Panc1 (cell line): ENCODE measurements at regions not wholly inside any gene's neighbourhood (a gene's known extent, or its start where the extent isn't known, plus 50 kb on each side); places are given as distances from the start of the nearest gene placed in this dataset.

ENCODE experiments used
- TF ChIP-seq, protein P1 (sequence below), 2 experiments: IDR thresholded peaks; 2 replicates each; pipeline ENCODE4 v1.6.1; 2011 to 2012; ENCODE audit warnings: low read depth in 2 of 2, control low read depth in 1 of 2, low read length in 1 of 2, mild to moderate bottlenecking in 1 of 2, moderate library complexity in 1 of 2; ENCODE audit not compliant: insufficient read depth in 1 of 2
- TF ChIP-seq, protein P2 (sequence below): fragments of 450-650 bp; IDR thresholded peaks from 2 replicates; pipeline ENCODE4 v1.5.1; 2017; ENCODE audit warnings: mild to moderate bottlenecking

DNA sequence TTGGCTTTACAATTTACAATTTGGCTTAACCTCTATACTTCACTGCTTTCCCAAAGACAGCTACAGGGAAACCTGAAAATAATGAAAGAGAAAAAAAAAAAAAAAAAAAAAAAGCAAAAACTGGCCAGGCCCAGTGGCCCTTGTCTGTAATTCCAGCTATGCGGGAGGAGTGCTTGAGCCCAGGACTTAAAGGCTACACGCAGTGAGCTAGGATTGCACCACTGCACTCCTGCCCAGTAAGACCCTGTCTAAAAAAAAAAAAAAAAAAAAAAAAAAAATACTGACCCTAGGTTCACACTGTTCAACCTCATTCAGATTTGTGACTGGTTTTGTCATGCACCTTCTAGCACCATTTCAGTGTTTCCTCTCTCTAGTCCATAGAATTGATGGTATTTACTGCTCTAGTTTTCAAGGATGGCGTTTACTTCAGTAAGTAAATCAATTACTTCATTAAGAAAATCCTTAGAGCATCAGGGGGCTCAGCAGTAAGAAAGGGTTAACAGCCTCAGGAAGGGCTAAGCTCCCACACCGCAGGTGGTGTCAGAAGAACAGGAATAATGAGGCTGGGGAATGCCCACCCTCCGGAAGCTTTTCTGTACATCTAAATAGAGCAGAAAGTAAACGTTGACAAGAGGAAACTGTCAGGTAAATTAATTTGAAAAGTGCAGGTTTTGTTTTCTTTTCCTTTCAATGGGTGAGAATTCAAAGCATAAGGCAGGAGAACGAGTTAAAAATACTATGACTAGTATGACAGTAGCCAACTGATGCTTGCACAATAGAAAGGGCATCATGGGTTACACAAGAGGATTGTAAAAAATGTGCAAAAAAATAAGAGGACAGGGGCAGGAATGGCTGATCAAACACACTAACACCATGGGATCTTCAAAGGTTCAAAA, 115.0 kb upstream of the MDM1 start:
- TF ChIP-seq, protein P1, sequence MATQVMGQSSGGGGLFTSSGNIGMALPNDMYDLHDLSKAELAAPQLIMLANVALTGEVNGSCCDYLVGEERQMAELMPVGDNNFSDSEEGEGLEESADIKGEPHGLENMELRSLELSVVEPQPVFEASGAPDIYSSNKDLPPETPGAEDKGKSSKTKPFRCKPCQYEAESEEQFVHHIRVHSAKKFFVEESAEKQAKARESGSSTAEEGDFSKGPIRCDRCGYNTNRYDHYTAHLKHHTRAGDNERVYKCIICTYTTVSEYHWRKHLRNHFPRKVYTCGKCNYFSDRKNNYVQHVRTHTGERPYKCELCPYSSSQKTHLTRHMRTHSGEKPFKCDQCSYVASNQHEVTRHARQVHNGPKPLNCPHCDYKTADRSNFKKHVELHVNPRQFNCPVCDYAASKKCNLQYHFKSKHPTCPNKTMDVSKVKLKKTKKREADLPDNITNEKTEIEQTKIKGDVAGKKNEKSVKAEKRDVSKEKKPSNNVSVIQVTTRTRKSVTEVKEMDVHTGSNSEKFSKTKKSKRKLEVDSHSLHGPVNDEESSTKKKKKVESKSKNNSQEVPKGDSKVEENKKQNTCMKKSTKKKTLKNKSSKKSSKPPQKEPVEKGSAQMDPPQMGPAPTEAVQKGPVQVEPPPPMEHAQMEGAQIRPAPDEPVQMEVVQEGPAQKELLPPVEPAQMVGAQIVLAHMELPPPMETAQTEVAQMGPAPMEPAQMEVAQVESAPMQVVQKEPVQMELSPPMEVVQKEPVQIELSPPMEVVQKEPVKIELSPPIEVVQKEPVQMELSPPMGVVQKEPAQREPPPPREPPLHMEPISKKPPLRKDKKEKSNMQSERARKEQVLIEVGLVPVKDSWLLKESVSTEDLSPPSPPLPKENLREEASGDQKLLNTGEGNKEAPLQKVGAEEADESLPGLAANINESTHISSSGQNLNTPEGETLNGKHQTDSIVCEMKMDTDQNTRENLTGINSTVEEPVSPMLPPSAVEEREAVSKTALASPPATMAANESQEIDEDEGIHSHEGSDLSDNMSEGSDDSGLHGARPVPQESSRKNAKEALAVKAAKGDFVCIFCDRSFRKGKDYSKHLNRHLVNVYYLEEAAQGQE (IDR thresholded peaks at IDR 0.05; ENCODE audit: insufficient read depth in 1 of 2, low read depth in 2 of 2, low read length in 1 of 2): no peak
- TF ChIP-seq, protein P2, sequence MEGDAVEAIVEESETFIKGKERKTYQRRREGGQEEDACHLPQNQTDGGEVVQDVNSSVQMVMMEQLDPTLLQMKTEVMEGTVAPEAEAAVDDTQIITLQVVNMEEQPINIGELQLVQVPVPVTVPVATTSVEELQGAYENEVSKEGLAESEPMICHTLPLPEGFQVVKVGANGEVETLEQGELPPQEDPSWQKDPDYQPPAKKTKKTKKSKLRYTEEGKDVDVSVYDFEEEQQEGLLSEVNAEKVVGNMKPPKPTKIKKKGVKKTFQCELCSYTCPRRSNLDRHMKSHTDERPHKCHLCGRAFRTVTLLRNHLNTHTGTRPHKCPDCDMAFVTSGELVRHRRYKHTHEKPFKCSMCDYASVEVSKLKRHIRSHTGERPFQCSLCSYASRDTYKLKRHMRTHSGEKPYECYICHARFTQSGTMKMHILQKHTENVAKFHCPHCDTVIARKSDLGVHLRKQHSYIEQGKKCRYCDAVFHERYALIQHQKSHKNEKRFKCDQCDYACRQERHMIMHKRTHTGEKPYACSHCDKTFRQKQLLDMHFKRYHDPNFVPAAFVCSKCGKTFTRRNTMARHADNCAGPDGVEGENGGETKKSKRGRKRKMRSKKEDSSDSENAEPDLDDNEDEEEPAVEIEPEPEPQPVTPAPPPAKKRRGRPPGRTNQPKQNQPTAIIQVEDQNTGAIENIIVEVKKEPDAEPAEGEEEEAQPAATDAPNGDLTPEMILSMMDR: no peak
